D341Med (cell line): ENCODE measurements at regions not wholly inside any gene's neighbourhood (a gene's known extent, or its start where the extent isn't known, plus 50 kb on each side); places are given as distances from the start of the nearest gene placed in this dataset.

Source experiments
- DNase-seq: peaks from one replicate; pipeline ENCODE4 v3.0.0; 2012; ENCODE audit warnings: low spot score

- peak; percentile 65 for DNase-seq
Observed at GRCh38 chr18:57915865-57916582, 112.9 kb upstream of the ATP8B1 start.

GRCh38 chr18:57915248-57915647 is 112.1 kb upstream of the ATP8B1 start:
- no peak for DNase-seq

GRCh38 chr18:57913686-57914085 is 110.6 kb upstream of the ATP8B1 start:
- DNase-seq = no peak

- no peak for DNase-seq
Observed at GRCh38 chr18:57910817-57911216, 107.7 kb upstream of the ATP8B1 start.

GRCh38 chr18:57910134-57910533 is 107.0 kb upstream of the ATP8B1 start:
- DNase-seq = no peak

GRCh38 chr18:57909620-57910019 is 106.5 kb upstream of the ATP8B1 start:
- no peak for DNase-seq

- no peak for DNase-seq
Observed at GRCh38 chr18:57908092-57908491, 105.0 kb upstream of the ATP8B1 start.

GRCh38 chr18:57907550-57907949 is 104.4 kb upstream of the ATP8B1 start:
- DNase-seq = no peak

GRCh38 chr18:57906852-57907251 is 103.7 kb upstream of the ATP8B1 start:
- DNase-seq = no peak

- DNase-seq = no peak
Observed at GRCh38 chr18:57904535-57904934, 101.4 kb upstream of the ATP8B1 start.

- DNase-seq = no peak
Observed at GRCh38 chr18:57902721-57903120, 99.6 kb upstream of the ATP8B1 start.

GRCh38 chr18:57901825-57902589 is 98.9 kb upstream of the ATP8B1 start:
- no peak for DNase-seq

- no peak for DNase-seq
Observed at GRCh38 chr18:57900906-57901435, 97.9 kb upstream of the ATP8B1 start.

- no peak for DNase-seq
Observed at GRCh38 chr18:57898506-57899124, 95.5 kb upstream of the ATP8B1 start.

GRCh38 chr18:57895182-57895581 is 92.1 kb upstream of the ATP8B1 start:
- no peak for DNase-seq

GRCh38 chr18:57891707-57892391 is 88.7 kb upstream of the ATP8B1 start:
- no peak for DNase-seq

GRCh38 chr18:57890266-57890665 is 87.2 kb upstream of the ATP8B1 start:
- DNase-seq = no peak

GRCh38 chr18:57889841-57890240 is 86.7 kb upstream of the ATP8B1 start:
- no peak for DNase-seq

- no peak for DNase-seq
Observed at GRCh38 chr18:57887543-57888383, 84.6 kb upstream of the ATP8B1 start.

GRCh38 chr18:57885931-57886330 is 82.8 kb upstream of the ATP8B1 start:
- no peak for DNase-seq

GRCh38 chr18:57882465-57882864 is 79.3 kb upstream of the ATP8B1 start:
- DNase-seq = no peak
